GM12865 (cell line): ENCODE measurements at regions not wholly inside any gene's neighbourhood (a gene's known extent, or its start where the extent isn't known, plus 50 kb on each side); places are given as distances from the start of the nearest gene placed in this dataset.

Source experiments
- DNase-seq: peaks from one replicate; pipeline ENCODE4 v3.0.0; 2010; ENCODE audit warnings: low read depth
- H3K4me3 ChIP-seq: 2 replicates; pipeline ENCODE4 v1.5.1; 2011; ENCODE audit warnings: mild to moderate bottlenecking, low read depth, low read length, control low read depth
- TF ChIP-seq, protein P1 (sequence below): IDR thresholded peaks from 2 replicates; pipeline ENCODE4 v1.5.1; 2011; ENCODE audit warnings: low read length, control low read depth, low read depth, inconsistent platforms; ENCODE audit not compliant: insufficient read depth; ENCODE audit errors: missing control alignments

DNA sequence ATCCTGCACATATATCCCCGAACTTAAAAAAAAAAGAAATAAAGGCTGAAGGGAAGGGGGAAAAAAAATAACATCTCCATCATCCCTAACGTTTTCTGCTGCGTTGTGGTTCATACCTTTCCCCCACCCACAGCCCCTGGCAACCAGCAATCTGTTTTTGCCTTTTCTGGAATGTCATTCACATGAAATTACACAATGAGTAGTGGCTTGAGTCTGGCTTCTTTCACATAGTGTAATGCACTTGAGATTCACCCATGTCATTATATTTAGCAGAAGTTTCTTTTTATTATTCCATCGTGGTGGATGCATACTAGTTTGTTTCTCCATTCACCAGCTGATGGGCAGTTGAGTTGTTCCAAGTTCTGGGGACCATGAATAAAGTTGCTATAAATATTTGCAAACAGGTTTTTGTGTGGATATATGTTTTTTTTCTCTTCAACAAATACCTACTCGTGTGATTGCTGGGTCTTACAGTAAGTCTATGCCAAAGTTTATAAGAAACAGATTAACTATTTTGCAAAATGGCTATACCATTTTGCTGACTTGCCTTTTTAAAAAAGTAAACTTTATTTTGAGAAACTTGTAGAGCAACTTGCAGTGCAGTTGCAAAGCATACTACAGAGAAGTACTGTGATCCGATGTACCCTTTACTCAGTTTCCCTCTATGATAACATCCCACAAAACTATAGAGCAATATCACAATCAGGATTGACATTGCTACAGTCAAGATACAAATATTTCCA is 322.5 kb downstream of the LPIN1 start:
- no peak overlapping the region for H3K4me3 ChIP-seq
- TF ChIP-seq, protein P1, sequence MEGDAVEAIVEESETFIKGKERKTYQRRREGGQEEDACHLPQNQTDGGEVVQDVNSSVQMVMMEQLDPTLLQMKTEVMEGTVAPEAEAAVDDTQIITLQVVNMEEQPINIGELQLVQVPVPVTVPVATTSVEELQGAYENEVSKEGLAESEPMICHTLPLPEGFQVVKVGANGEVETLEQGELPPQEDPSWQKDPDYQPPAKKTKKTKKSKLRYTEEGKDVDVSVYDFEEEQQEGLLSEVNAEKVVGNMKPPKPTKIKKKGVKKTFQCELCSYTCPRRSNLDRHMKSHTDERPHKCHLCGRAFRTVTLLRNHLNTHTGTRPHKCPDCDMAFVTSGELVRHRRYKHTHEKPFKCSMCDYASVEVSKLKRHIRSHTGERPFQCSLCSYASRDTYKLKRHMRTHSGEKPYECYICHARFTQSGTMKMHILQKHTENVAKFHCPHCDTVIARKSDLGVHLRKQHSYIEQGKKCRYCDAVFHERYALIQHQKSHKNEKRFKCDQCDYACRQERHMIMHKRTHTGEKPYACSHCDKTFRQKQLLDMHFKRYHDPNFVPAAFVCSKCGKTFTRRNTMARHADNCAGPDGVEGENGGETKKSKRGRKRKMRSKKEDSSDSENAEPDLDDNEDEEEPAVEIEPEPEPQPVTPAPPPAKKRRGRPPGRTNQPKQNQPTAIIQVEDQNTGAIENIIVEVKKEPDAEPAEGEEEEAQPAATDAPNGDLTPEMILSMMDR: no peak
- DNase-seq: no peak

DNA sequence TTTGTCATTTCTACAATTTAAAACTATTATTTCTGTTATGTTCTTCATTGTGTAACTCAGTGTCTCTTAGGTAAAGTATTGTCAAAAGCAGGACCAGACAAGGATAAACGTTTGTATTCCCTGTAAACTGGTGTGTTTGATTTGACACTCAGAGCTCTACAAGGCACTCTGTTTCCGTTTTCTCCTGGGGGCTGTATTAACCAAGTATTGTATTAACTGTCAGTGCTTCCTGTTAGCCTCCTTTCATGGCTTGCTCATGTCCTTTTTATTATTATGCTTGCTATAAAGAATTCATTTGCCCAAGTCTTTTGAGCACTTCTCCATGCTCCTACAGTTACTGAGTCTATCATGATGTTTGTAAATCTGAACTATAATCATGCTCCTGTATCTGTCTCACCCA is 323.7 kb downstream of the LPIN1 start:
- H3K4me3 ChIP-seq: no peak overlapping the region
- TF ChIP-seq, protein P1: no peak
- no peak for DNase-seq

DNA sequence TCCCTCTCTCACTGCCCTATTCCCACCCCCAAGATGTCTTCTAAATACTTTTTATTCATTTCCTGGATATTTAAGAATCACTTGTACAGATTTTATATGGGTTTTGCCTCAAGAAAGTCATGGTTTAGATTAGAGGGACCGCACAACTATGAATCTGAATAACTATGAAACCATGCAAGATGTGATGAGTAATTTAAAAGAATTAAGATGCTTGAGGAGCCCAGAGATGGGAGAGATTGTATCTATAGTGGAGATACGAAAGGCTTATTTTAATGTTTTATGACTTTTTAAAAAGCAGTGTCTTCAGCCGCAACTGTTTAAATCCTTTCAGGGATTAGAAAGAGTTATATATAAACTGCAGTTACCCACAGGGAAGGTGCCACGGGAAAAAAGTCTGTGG is 324.1 kb downstream of the LPIN1 start:
- H3K4me3 ChIP-seq: no peak overlapping the region
- TF ChIP-seq, protein P1: no peak

DNA sequence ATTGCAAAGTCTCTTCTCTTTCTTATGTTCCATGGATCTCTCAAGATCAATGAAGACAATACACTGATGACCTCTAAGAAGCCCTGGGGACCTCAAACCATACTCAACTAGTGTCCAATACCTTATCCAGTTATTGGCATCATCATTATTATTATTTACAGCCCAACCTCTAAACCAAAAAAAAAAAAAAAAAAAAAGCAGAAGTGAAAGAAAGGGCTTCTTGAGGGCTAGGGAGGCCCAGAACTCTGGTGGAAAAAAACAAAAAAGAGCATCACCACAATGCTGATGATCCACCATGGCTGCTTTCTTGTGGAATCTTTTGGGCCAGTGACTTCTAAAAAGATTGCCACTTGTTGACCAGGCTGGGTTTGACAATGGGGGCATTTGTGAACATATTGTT is 324.9 kb downstream of the LPIN1 start:
- no peak overlapping the region for H3K4me3 ChIP-seq
- DNase-seq: peak; percentile 65
- TF ChIP-seq, protein P1: no peak

More for the DNA sequence above, 324.1 kb downstream of the LPIN1 start:
- DNase-seq: peak; percentile 34

DNA sequence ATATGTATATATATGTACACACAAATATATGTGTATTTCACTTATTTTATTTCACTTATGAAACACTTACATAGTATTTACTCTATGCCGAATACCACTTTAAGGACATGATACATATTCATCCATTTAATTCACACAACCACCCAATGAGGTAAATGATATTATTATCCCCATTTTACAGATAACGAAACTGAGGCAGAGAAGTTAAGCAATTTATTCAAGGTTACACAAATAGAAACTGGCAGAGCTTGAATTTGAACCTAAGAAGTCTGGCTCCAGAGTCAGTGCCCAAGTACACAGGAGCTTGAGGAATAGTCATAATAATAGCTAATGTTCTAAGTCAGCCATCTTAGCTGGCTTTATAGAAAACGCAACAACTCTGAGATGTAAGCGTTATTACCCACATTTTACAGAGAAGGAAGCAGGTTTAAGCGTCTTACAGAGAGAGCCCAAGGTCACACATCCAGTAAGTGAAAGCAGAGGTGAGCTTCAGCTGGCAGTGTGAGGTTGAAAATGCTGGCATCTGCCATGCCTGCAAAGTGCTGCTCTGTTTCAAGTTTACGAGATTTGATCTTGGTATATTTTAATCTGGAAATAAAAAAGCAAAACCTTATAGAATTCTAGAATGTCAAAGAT is 326.9 kb downstream of the LPIN1 start:
- H3K4me3 ChIP-seq: peak overlapping the region; percentile 57
- DNase-seq: peak; percentile 60

DNA sequence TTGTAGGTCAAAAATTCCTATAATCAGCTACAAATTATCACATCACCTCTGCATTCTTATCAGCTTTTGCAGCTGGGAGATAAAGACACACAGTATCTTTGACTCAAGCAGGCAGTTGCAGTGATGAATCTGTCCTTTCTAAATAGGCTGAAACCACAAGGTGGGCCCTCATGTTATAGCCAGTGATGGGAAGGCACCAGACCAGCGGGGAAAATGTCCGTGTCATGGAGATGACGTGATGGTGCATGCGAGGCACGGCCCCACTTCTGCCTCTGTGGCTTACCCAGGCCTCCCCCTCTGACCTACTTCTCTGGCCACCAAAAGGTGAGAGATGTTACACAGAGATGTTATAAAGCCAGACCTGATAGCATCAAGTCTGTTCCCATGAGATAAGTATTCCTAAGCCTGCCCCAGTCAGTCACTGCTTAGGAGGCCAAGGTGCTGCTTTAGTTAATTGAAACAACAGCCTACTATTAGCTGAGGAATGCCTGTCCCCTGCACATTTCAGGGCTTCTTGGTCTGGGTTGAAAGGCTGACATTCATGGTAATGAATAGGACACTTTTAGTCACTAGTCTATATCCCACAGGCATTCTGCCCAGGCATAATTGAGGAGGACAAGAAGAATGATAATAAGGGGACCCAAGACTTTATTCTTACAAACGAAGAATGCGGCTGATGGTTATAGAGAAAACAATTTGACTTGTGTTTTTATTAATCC is 327.9 kb downstream of the LPIN1 start:
- peak; percentile 91 for DNase-seq
- peak overlapping the region; percentile 57 for H3K4me3 ChIP-seq
- TF ChIP-seq, protein P1: no peak

More for the DNA sequence above, 326.9 kb downstream of the LPIN1 start:
- TF ChIP-seq, protein P1: no peak
